HepG2 (cell line): ENCODE measurements at regions not wholly inside any gene's neighbourhood (a gene's known extent, or its start where the extent isn't known, plus 50 kb on each side); places are given as distances from the start of the nearest gene placed in this dataset.
"Not testable (repeated sequence)": the region's sequence is repeated elsewhere in the genome, so short reads cannot be mapped to it uniquely, and the experiment has no call there.

Source experiments
- ATAC-seq: fragments of 200-7000 bp; cut with Tn5 transposase; 3 replicates; pipeline ENCODE4 v1.9.1; 2020; ENCODE audit warnings: mild to moderate bottlenecking, moderate library complexity
- BruUV-seq: library from RNA; stranded (reverse); fragments of 400-500 nt; replicated peaks from 2 replicates; lab custom pipeline; 2021; lab: Mats Ljungman, UMichigan
- CTCF ChIA-PET: fragments of 300-600 bp; formaldehyde crosslinking; extraction: SDS; loops from one replicate; lab custom pipeline; 2021; ENCODE audit warnings: low total read pairs, inconsistent platforms, low intra/inter-chr PET ratio; lab: Yijun Ruan, JAX
- POLR2A ChIA-PET: fragments of 350-600 bp; sonication (Branson Sonifier 250); formaldehyde crosslinking; loops from one replicate; lab custom pipeline; 2020; ENCODE audit warnings: antibody characterized with exemption, inconsistent platforms; lab: Yijun Ruan, JAX
- DNase-seq: peaks from one replicate; pipeline ENCODE4 v3.0.0-alpha.2; 2015; ENCODE audit warnings: low spot score
- FAIRE-seq: peaks from 3 replicates; lab custom pipeline; 2011; peaks lifted over from hg19 to GRCh38; lab: Jason Lieb, UNC
- H2AFZ ChIP-seq: one replicate; pipeline ENCODE4 v1.6.1; 2011; ENCODE audit warnings: low read length, inconsistent platforms
- H3K27ac ChIP-seq: fragments of 300-600 bp; 3 replicates; pipeline ENCODE4 v1.8.0; 2011; ENCODE audit warnings: mixed run types, mild to moderate bottlenecking, mixed read lengths, low read length, inconsistent platforms; ENCODE audit not compliant: insufficient read depth; ENCODE audit errors: extremely low read length
- H3K27me3 ChIP-seq, 2 experiments: fragments of 200-600 bp in 1 of 2; 2 replicates in 1 of 2; 3 replicates in 1 of 2; pipeline versions ENCODE4 v1.6.0 to v1.8.0; 2011; ENCODE audit warnings: low read length in 2 of 2, mild to moderate bottlenecking in 2 of 2, moderate library complexity in 2 of 2, inconsistent platforms in 1 of 2; ENCODE audit not compliant: insufficient read depth in 2 of 2, control insufficient read depth in 1 of 2
- H3K36me3 ChIP-seq, 2 experiments: fragments of 200-600 bp in 1 of 2; replicated peaks in 1 of 2; 2 replicates in 1 of 2; 3 replicates in 1 of 2; pipeline versions ENCODE4 v1.5.1 to v1.8.0; 2011; ENCODE audit warnings: low read length in 2 of 2, inconsistent platforms in 1 of 2; ENCODE audit not compliant: insufficient read depth in 2 of 2, control insufficient read depth in 1 of 2
- H3K4me1 ChIP-seq: 2 replicates; pipeline ENCODE4 v1.5.1; 2012; ENCODE audit warnings: low read length, inconsistent platforms; ENCODE audit not compliant: insufficient read depth
- H3K4me2 ChIP-seq: 2 replicates; pipeline ENCODE4 v1.6.0; 2011; ENCODE audit warnings: low read depth, low read length, inconsistent platforms
- H3K4me3 ChIP-seq, 3 experiments: fragments of 200-600 bp in 1 of 3; sonication (generic), shearing (Covaris generic) in 1 of 3; replicated peaks in 1 of 3; 2 replicates each; pipeline ENCODE4 v1.5.1; 2011 to 2016; ENCODE audit warnings: low read length in 3 of 3, inconsistent platforms in 2 of 3, low read depth in 2 of 3, mild to moderate bottlenecking in 2 of 3, control low read depth in 1 of 3, mixed read lengths in 1 of 3; ENCODE audit not compliant: insufficient read depth in 1 of 3
- H3K79me2 ChIP-seq: one replicate; pipeline ENCODE4 v1.6.1; 2011; ENCODE audit warnings: low read length, inconsistent platforms; ENCODE audit not compliant: insufficient read depth
- H3K9ac ChIP-seq: 2 replicates; pipeline ENCODE4 v1.6.0; 2011; ENCODE audit warnings: mild to moderate bottlenecking, low read depth, low read length, inconsistent platforms; ENCODE audit not compliant: insufficient read depth
- H3K9me3 ChIP-seq: 2 replicates; pipeline ENCODE4 v1.5.1; 2012; ENCODE audit warnings: mild to moderate bottlenecking, low read length
- H4K20me1 ChIP-seq: 2 replicates; pipeline ENCODE4 v1.6.0; 2011; ENCODE audit warnings: inconsistent platforms, mild to moderate bottlenecking, low read length, moderate library complexity; ENCODE audit not compliant: insufficient read depth
- CEBPB ChIP-seq: IDR thresholded peaks from 2 replicates; pipeline ENCODE4 v1.6.1; 2011; ENCODE audit warnings: low read depth, low read length, improper control_type of control experiment, borderline replicate concordance
- HNF4G ChIP-seq, 2 experiments: sonication (generic) in 1 of 2; formaldehyde crosslinking in 1 of 2; IDR thresholded peaks; 2 replicates each; pipeline versions ENCODE4 v1.4.0 to v1.6.1; 2011 to 2020; ENCODE audit warnings: borderline replicate concordance in 2 of 2, low read depth in 2 of 2, mild to moderate bottlenecking in 2 of 2, low read length in 1 of 2, missing genetic modification reagents in 1 of 2, moderate library complexity in 1 of 2
- KAT2B ChIP-seq: fragments of 150-350 bp; IDR thresholded peaks from 2 replicates; pipeline ENCODE4 v1.6.1; 2014; ENCODE audit warnings: low read depth, low read length, borderline replicate concordance
- NFIB ChIP-seq: sonication (generic); formaldehyde crosslinking; IDR thresholded peaks from 2 replicates; pipeline ENCODE4 v1.9.0; 2021; ENCODE audit warnings: missing genetic modification reagents, mild to moderate bottlenecking, borderline replicate concordance
- POLR2G ChIP-seq: fragments of 200-400 bp; formaldehyde crosslinking; IDR thresholded peaks from 2 replicates; pipeline ENCODE4 v1.6.1; 2018; ENCODE audit warnings: mild to moderate bottlenecking, low read depth, low read length, moderate library complexity
- PRMT3 ChIP-seq: sonication (generic); formaldehyde crosslinking; IDR thresholded peaks from 2 replicates; pipeline ENCODE4 v1.8.1; 2022; ENCODE audit warnings: low read depth, mild to moderate bottlenecking, moderate library complexity, missing genetic modification reagents, borderline replicate concordance
- YEATS4 ChIP-seq: sonication (generic); formaldehyde crosslinking; IDR thresholded peaks from 2 replicates; pipeline ENCODE4 v1.4.0; 2020; ENCODE audit warnings: missing genetic modification reagents, borderline replicate concordance
- ZNF563 ChIP-seq: sonication (generic); formaldehyde crosslinking; IDR thresholded peaks from 2 replicates; pipeline ENCODE4 v1.8.0; 2022; ENCODE audit warnings: mild to moderate bottlenecking, moderate library complexity, missing genetic modification reagents
- ZNF780A ChIP-seq: sonication (generic); formaldehyde crosslinking; IDR thresholded peaks from 2 replicates; pipeline ENCODE4 v1.8.0; 2022; ENCODE audit warnings: mild to moderate bottlenecking, missing genetic modification reagents, moderate library complexity
- WGBS: methylation state at CpG from one replicate; pipeline ENCODE4 v1.1.6; 2017; ENCODE audit warnings: low lambda C conversion rate; 5-methylcytosine and 5-hydroxymethylcytosine counted together
- in situ Hi-C: cut with HindIII; loops from 2 replicates; pipeline ENCODE4 v1.10.0; 2017; ENCODE audit warnings: low pct_unique_long_range_greater_than_20kb; ENCODE audit not compliant: extremely low pct_ligation_motif_present
- intact Hi-C: fragments of 100-400 bp; cut with micrococcal nuclease; formaldehyde crosslinking; loops from one replicate; pipeline ENCODE4 v1.10.0; 2022; ENCODE audit not compliant: unreplicated experiment

DNA sequence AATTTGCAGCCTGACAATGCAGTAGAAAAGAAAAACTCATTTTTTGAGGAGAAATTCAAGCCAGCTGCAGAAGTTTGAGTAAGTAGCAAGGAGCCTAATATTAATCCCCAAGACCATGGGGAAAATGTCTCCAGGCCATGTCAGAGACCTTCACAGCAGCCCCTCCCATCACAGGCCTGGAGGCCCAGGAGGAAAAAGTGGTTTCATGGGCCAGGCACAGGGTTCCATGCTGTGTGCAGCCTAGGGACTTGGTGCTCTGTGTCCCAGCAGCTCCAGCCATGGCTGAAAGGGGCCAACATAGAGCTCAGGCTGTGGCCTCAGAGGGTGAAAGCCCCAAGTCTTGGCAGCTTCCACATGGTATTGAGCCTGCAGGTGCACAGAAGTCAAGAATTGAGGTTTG, 418.4 kb downstream of the HINT1 start:
- CTCF ChIA-PET, H4K20me1 ChIP-seq, H3K4me2 ChIP-seq, BruUV-seq, FAIRE-seq, in situ Hi-C loops, H3K36me3 ChIP-seq, intact Hi-C loops, DNase-seq, POLR2A ChIA-PET, H3K27ac ChIP-seq, H3K9ac ChIP-seq, H3K4me1 ChIP-seq, H3K79me2 ChIP-seq, H2AFZ ChIP-seq, H3K4me3 ChIP-seq, H3K27me3 ChIP-seq, ATAC-seq: not testable (repeated sequence)
- peaks cover 11% of the 10 kb centered on the region; the same call in 1 of the 2 replicates for H3K9me3 ChIP-seq

DNA sequence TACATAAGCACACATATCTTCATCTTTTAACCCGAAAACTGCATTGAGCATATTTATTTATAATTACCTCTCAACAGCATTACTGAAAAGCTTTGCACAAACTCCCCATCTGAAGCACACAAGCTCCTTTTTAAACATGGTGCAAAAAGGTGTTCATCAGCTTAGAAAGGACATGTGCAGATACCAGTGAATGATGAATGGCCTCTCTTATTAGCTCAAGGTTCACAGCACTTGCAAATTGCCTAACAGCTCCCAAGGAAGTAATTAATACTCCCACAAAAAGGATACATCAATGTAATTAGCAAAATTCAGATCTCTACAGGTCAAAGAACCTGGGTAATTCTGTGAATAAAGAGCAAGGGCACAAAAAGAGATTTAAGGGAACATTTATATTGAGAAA, 422.0 kb downstream of the HINT1 start:
- no peaks in the 10 kb centered on the region for H4K20me1 ChIP-seq
- WGBS = 0% methylated on average over 1 of the region's 1 CpG
- CTCF ChIA-PET = no interaction called here

More for the DNA sequence above, 422.0 kb downstream of the HINT1 start:
- H3K9me3 ChIP-seq = peaks cover 31% of the 10 kb centered on the region
- FAIRE-seq = no peak
- no peak overlapping the region for H3K27ac ChIP-seq
- no peaks in the 10 kb centered on the region for H3K36me3 ChIP-seq
- H3K4me3 ChIP-seq = no peak overlapping the region
- H3K27me3 ChIP-seq = no peaks in the 10 kb centered on the region
- H3K4me2 ChIP-seq = no peak overlapping the region
- no peak for DNase-seq
- no peak for TF ChIP-seq YEATS4
- TF ChIP-seq CEBPB = no peak
- TF ChIP-seq ZNF780A (CRISPR knock-in tag) = no peak
- no peak for TF ChIP-seq NFIB (CRISPR knock-in tag)
- TF ChIP-seq HNF4G (IDR thresholded peaks at IDR 0.05; ENCODE audit: borderline replicate concordance, low read depth, low read length) = no peak
- no peak for TF ChIP-seq HNF4G (CRISPR knock-in tag; IDR thresholded peaks at IDR 0.05; ENCODE audit: borderline replicate concordance, low read depth)
- no peak for TF ChIP-seq PRMT3
- no peak for TF ChIP-seq ZNF563 (CRISPR knock-in tag)
- no peak for TF ChIP-seq POLR2G
- no peak for TF ChIP-seq KAT2B
- BruUV-seq = no TSS peak
- no peaks in the 10 kb centered on the region for H3K4me1 ChIP-seq
- in situ Hi-C loops = no loop called here
- no peak overlapping the region for H2AFZ ChIP-seq
- H3K9ac ChIP-seq = no peak overlapping the region
- ATAC-seq = no peak
- POLR2A ChIA-PET = no interaction called here
- intact Hi-C loops = no loop called here
- no peaks in the 10 kb centered on the region for H3K79me2 ChIP-seq
